Tongue (tissue), 1 donor: ENCODE measurements at regions not wholly inside any gene's neighbourhood (a gene's known extent, or its start where the extent isn't known, plus 50 kb on each side); places are given as distances from the start of the nearest gene placed in this dataset.

Experiments used
- DNase-seq: peaks from one replicate; pipeline ENCODE4 v3.0.0-alpha.2; 2015

- no peak for DNase-seq
Measured at GRCh38 chr11:114758627-114759026, 80.3 kb downstream of the NXPE2 start.

DNA sequence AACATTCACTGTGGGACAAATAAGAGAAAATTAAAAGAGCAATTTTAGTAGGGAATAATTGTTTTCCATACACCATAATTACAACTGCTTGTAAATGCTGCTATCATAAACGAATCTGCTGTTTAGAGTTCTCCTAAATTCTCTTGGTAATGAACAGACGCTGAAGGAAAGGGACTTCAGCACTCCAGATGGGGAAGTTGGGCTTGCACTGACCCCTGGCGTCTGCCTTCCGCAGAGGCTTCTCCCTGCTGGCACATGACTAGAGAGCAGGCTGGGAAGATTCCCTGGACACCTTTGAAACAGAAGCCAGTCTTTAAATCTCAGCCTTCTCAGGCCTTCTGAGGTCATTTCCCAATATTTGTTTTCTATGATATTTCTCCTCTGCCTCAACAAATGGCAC is 84.1 kb downstream of the NXPE2 start:
- DNase-seq, result peak; percentile 80

DNA sequence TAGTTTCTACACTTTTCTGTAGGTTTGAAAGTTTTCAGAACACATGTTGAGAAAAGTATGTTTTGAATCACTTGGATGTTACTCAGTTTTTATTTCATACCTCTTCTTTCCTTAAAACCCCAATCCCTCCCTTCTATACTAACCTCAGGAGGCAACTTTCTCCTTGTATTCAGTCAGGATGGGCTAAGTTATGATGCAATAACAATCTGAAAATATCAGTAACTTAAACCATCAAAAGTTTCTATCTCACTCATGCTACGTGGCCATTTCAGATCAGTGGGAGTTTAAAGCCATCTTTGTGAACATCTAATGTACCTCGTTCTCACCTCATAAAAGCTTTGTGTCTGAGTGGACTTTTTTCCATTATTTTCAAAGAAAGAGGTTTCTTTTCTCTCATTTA is 86.2 kb downstream of the NXPE2 start:
- no peak for DNase-seq

- no peak for DNase-seq
Measured at GRCh38 chr11:114771172-114771571, 92.8 kb downstream of the NXPE2 start.

GRCh38 chr11:114773541-114774338 is 95.4 kb downstream of the NXPE2 start:
- DNase-seq, result no peak

DNA sequence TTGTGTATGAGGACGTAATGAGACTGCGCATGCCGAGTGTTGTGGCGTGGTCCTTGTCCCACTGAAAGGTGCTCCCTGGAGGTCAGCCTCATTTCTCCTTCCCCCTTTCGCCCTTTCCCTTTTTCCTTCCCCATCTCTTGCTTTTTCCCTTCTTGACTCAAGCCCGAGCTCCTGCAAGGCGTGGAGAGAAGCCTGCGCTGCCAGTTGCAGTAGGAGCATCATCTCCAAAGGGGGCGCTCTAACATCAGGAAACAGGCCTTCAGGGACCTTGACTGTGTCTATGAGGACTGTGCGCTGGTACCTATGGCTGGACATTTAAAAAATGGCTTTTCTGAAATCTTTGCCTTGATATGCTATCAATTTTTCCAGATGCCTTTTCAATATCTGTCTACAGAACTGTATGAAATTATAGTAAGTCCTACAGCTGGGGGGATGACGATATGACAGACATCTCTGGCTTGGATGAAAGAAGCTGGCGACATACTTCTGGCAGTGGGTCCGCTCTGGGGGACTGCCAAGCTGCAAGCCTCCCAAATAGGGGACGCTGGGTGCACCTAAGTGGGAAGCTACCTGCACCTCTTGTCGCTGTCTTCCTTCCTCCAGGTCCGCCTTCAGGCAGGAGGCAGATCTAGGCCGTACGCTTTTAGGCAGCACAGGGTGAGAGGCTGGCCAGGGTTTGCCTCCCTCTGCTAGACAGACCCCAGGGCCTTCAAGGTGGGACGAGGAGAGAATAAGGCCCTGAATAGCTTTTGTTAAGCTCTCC is 96.5 kb downstream of the NXPE2 start:
- DNase-seq, result peak; percentile 85

GRCh38 chr11:114775875-114776621 is 97.7 kb downstream of the NXPE2 start:
- DNase-seq, result peak; percentile 25

GRCh38 chr11:114776956-114777355 is 98.6 kb downstream of the NXPE2 start:
- DNase-seq, result no peak

DNA sequence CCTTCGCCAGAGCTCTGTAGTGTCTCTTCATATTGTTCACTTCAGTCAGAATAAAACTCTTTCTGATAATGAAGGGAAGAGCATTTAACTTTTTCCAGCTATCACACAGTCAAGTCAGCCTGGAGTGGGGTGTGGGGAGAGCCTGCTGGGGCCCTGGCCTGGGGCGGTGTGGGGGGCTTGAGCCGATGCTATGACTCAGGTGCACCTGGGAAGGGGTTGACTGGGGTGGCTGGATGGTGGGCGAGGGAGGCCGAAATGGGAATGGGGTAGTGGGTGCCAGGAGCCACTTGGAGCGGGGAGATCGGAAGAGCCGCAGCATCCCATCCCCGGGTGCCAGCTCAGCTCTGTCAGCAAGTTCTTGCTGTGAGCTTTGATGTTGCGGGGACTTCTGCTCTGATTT is 100.9 kb downstream of the NXPE2 start:
- DNase-seq, result no peak

GRCh38 chr11:114782650-114783310 is 104.5 kb downstream of the NXPE2 start:
- no peak for DNase-seq

- DNase-seq, result no peak
Measured at GRCh38 chr11:114783805-114784204, 105.5 kb downstream of the NXPE2 start.

DNA sequence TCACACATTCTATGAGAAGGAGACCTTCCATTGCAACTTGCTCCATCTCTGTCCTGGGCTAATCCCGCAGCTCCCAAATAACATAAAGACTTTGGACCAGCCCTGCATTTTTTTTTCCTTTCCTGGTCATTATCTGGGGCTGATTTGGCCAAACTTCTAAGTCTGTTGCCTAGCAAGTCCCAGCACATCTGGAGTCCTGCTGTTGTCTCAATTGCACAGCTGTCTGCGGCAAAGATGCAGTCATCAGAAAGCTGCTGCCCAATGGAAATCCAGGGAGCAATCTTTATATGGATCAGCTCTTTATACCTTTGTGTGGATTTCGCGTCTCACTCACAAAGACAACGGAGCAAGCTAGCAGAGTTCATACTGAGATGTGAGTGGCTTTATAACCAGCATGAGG is 105.9 kb downstream of the NXPE2 start:
- DNase-seq, result peak; percentile 76

DNA sequence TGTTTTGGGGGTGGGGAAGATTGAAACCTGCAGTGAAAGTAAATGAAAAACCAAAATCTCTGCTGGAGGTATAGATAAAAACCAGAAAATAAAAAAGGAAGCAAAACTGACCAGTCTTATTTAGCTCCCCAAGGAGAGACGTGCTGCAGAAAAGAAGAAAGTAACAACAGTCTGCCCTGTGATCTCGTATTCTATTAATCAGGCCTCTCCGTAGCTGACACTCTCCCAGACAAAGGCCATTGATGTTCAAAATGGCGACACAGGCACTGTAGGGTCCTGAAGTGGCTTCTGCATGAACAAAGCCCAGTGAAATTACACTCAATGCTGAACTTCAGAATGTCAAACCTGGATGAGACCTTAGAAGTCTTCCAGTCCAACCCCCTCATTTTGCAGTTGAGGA is 106.6 kb downstream of the NXPE2 start:
- no peak for DNase-seq

DNA sequence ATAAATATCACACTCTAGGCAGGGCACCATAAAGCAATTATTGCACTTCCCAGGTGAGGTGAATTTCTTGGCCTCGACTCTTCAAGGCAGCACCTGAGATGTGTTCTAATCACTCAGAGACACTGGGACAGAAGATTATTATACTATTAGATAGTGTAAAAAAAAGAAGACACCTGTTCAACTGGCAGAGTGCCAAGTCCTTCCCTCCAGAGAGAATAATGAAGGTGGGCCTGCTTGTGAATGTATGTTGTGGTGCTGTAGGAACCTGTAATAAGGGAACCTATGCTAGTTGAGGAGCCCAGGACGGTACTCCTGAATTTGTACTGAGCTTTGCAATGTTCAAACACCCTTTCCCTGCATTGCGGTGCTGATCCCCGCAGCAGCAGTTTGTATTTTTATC is 107.5 kb downstream of the NXPE2 start:
- no peak for DNase-seq

DNA sequence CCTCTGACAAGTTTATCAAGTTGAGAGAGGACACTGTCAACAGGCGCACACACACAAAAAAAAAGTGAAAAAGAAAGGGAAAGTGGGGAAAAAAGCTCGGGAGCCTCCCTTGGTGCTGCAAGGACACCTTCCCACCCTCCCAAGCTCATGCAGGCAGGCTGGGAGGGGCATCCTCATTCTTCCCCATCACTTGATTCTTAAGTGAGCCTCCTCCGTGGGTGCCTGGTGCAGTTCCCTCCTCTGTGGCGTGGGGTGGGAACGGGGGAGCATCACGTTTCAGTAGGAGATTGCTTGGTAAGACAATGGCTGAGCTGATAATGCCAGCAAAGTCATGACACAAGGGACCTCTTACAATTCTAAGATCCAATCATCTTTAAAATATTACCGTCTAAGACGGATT is 108.8 kb downstream of the NXPE2 start:
- no peak for DNase-seq

GRCh38 chr11:114790910-114791309 is 112.6 kb downstream of the NXPE2 start:
- DNase-seq, result no peak

GRCh38 chr11:114794048-114794684 is 115.8 kb downstream of the NXPE2 start:
- no peak for DNase-seq

DNA sequence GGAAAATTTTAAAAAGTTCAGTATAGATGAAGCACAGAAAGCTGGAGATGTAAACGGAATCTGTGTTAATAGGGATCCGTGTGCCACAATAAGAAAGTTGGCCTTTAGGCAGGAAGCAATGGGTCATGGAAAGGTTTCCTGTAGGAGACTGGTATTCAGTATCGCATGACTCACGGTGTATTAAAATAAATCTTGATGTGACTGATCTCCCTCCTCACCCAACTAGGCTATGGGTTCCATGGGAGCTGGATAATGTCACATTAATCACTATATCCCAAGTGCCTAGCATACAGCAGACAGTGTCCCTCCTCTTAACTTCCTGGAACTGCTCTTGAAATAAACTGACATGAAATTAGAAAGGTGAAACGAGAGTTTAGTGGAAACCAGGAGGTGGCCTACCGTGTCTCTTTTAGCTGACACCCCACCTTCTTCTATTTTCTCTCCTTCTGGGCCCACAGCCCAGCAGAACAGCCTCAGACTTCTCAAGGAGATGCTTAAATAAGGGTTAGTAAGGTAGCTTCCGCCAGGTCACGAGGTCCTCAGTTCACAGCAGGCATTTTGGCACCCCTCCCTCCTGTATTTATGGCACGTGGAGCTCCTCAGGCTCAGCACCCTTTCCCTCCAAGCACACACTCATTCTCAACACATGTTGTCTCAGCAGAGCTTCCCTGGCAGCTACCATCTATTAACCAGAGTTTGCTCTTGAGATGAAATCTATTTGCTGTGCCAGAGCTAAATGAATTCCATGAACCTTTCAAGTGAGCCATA is 118.8 kb downstream of the NXPE2 start:
- DNase-seq, result no peak

GRCh38 chr11:114799476-114799875 is 121.1 kb downstream of the NXPE2 start:
- DNase-seq, result no peak

GRCh38 chr11:114801773-114802172 is 123.4 kb downstream of the NXPE2 start:
- DNase-seq, result no peak

DNA sequence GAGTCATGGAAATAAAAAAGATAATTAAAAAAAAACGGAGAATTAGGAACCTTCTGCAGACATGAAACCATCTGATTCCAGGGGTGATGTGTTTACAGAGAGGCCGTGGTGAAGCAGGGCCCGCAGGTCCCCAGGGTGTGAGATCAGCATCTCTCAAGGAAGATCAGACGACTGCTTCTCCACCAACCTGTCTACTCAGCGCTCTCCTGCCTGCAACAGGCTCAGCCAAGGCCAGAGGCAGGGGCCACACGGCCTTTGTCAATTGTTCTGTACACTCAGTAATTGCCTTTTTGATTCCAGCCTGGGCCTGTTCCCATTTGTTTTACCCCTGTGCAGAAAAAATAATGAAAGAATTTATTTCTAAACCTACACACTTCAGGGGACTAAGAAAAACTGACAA is 124.6 kb downstream of the NXPE2 start:
- no peak for DNase-seq
